Activated T-helper 1 cell treated with Interleukin-2 at 50 U/mL for 16 hours (primary cell): ENCODE measurements at regions not wholly inside any gene's neighbourhood (a gene's known extent, or its start where the extent isn't known, plus 50 kb on each side); places are given as distances from the start of the nearest gene placed in this dataset.

Experiments used
- DNase-seq: peaks from one replicate; pipeline ENCODE4 v3.0.0-alpha.2; 2020; ENCODE audit warnings: low read depth

DNA sequence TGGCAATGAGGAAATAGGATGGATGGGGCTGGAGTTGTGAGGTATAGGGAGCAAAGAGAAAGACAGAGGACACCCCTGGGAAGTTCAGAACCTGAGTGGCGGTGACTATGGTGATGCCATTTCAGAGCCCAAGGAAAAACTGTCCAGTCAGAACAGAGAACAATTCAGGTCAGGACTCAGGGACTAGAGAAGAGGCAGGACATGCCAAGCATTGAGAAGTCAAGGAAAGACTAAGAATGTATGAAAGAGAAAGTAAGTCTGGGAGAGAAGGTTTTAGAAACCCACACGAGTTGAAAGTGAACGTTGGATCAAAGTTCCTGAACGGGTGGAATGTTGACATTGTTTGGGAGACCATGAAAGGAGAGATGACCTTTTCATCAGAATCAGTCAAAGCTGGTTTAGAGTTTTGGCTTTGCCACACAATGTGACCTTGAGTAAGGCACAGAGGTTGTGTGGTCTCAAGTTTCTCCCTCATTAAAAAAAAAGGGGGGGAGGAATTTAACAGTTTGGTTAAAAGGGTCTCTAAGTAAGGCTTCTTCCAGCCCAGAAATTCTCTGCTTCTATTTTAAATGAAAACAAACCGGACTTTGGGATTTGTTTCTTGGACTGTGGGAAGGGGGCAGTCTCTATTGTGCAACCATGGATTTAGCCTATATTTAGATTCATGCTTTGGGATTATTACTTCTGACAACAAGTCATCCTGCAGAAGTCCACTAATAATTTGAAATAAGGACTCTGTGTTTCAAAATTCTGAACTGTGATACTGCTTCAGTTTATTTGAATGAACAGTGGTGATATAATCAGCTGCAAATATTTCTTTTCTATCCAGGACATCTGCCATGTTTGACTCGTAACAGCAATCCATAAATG, 315.9 kb upstream of the TBL1XR1 start:
- no peak for DNase-seq

DNA sequence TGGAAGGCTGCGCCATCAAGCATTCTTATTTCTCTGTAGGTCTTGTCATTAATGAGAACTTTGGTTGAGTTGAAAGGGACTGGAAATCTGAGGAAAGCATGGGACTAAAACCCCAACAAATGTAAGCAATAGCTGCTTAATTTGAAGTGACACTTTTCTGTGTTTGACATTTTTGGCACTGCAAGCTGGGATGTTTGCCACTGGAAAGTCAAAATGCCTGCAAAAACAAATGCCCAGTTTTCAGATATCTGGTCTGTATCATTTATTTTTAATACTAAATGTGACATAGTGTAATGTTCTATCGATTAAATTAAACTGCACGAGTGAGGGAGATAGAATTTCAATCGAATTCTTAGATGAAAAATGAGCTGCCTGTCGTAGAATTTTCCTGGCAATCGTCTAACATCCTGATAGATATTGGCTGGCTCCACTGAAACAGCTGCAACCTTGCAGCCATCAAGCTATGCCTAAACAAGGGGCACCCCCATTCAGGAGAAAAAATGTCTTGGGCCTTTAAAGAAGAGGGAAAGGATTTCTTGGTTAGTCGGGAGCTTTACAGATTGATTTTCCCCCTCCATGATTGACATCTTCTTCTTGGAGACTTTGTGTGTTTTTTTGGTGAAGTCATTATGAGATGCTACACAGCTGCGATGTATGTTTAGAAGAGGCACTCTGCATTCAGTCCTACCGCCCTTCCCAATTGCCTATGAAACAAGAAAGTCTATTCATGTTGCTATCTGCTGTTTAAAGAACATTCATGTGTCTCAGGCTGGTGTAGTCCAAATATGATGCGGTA, 316.7 kb upstream of the TBL1XR1 start:
- DNase-seq, result no peak

DNA sequence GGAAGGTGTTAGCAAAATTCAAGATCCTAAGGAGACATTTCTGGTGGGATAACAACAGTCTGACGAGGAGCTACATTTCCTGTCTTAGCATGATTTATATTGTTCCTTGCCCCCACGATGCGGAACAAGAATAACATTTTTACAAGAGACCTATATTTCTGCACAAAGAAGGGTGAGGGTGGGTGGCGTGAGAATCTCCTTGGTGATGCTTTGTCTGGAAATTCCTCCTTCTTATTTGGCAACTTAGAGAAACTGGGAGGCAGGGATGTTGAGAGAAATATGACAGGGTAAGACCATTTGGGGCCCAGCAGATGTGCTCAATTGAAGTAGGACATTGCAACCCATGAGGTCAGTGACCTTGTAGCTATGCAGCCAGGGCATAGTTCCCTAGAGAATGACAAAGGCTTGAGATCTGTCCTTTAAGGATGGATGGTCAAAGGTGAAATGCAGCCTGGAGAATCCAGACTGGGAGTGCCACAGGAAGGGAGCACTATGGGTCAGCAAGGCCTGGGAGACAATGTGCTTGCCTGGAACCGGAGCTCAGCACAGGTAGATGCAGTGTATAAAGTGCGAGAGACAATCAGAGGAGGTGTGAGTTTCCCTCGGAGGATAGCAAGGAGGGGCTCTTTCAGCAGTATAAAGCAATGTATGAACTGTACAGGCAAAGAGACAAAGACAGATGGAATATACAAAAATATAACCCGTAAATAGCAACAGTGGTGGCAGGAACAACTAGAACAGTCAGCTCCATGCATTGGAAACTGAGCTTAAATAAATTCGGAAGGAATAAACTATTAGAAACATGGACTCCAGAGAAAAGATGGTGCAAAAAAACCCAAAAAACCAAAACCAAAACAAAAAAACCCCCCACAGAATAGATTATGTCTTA, 317.6 kb upstream of the TBL1XR1 start:
- no peak for DNase-seq

DNA sequence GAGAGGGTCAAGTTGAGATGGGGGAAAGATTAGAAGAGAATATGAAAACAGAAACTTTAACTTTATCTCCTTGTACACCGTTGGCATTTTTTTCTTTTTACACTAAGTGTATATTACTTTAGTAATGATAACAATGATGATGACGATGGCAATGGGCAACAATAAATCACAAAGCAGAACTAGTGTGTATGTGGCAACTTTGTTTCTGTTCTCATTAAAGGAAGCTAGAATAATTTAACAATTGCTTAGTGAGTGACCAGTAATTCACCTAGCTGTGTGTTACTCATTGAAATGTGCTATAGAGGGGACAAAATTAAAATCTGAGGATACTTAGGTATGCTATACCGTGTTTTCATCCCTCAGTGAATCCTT, 318.5 kb upstream of the TBL1XR1 start:
- no peak for DNase-seq

DNA sequence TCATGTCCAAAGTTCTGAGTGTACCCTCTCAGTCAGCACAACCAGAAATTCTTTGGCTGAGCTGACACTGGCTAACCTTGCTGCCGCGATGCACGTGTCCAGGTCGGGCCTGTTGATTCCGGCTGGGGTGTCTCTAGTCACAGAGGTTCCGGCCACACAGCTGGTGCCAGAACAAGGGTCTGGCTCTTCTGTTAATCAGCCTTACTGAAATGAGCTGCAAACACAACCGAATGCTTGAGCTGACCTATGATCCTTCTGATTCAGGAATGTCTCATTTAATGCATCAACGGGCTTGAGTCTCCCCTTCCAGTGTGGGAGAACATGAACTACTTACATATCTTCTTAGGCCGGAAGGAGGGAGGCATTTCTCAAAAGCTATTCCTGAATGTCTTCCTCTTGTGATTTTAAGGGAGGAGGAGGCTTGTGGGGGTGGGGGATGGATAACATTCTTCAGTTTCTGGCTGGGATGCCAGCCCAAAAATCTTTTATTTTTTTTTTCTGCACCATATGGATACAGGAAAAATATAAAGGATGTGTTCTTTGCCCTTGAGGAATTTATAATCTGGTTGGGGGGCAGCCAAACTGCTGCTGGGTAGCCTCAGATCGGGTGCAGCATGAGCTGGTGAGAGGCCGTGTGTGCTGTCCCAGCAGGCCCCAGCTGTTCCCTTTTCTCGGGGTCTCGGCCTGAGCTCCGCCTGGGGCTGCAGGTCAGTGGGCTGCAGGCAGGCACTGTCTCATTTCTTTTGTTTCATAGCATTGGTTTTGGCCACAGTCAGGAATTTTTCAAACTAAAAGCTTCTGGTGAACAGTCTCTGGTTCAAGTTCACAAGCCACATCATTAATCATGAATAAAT, 319.1 kb upstream of the TBL1XR1 start:
- DNase-seq, result no peak

DNA sequence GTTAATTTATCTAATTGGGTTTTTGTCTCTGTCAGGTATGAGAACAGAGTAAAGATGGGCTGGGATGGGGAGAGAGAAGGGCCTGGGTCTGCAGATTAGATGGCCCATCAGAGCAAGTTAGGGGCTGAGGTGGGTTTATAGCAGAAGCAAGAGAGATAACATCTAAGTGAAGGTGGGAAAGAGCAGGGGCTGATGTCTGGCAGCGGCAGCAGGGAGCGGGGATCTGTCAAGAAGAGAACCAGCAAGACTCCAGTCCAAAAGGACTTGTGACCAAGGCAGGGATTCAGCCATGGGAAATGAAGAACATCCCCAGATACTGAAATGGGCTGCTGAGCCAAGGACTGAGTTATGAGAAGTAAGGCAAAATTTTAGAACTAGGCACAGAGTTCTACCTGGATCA, 320.6 kb upstream of the TBL1XR1 start:
- no peak for DNase-seq

DNA sequence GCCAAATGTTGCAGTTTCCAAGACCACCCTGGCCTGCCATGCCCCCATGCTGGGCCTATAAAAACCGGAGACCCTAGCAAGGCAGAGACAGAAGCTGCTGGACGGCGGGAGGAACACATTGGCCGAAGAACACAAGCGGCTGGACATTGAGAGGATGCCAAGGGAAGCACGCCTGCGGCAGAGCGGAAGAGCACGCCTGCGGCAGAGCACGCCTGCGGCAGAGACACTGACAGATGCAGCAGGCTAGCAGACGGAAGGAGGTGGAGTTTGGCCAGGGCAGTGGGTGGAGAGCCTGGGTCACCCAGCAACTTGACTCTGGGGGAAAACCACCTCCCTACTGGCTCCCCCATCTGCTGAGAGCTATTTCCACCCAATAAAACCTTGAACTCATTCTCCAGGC, 322.3 kb upstream of the TBL1XR1 start:
- no peak for DNase-seq

DNA sequence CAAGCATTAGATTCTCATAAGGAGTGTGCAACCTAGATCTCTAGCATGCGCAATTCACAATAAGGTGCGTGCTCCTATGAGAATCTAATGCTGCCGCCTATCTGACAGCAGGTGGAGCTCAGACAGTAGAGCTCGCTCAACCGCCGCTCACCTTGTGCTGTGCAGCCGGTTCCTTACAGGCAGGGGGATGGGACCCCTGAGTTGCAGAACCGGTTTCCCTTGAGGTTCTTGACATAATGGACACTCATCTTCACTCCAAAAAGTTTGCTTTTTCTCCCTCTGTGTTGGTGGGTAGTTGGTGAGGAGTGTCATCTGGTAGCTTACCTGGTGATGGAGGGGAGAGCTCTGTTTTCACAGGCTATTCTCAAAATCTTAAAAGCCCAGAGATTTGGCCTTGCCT, 324.0 kb upstream of the TBL1XR1 start:
- no peak for DNase-seq

DNA sequence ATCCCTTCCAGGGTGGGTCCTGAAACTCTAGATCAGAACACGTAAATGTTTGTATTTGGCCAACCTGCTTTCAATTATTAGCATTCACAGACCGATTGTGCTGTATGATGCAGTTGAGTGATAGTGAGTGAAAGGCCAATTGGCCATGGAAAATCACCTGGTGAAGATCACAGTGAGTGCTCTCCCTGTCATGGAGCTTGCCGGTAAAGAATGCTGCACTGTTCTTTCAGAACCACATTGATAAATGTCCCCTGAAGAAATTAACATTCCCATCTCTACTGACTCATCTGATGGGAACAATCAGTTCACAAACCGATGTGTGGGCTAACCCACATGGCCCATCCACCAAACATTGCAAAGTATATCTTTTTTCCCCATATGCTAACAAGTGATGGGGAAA, 324.8 kb upstream of the TBL1XR1 start:
- DNase-seq, result no peak

DNA sequence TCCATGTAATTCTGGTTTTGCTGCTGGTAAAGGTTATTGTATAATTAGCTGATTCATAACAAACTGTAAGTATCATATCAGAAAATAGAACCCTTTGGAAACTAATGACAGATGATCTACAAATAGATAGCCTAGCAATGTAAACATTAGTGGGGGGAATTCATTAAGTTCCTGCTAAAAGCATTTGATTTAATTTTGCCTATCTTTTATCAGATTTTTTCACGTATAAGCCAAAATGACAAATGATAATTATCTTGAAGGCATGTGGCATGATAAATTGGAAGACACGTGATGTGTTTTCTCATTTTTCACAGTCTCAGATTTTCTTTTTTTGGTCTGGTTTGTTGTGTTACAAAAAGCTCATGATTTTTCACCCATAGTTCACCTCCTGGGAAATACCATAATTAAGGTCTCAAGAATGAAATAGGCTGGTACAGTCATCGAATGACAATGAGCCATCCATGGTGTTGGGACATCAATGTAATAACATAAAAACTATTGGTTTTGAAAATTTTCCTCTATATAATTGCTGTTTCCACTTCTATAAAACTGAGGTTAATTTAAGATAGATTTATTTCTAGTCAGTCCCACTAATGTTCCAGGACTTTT, 325.9 kb upstream of the TBL1XR1 start:
- no peak for DNase-seq

DNA sequence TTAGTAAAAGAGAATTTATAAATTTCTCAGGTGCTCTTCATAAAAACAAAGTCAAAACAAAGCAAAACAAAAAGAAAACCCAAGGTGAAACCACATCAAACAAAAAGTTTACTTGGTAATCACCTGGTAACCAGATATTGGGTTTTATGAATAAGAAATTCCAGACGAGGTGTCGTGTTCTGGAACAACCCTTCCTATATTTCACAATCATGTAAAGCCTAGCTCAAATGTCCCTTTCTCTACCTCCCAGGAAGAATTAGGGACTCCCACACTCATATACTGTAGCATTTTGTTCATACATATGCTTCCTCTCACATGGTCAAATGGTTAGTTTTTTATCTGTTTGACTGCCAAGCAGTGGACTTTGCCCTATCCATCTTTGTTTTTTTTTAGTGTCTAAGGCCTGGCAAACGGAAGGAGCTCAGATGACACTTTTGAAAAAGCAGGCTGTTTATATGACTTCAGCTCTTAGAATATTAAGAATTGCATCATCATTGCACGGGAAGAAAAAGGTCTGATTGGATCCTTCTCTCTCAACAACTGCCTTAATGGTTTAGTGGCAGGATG, 326.7 kb upstream of the TBL1XR1 start:
- DNase-seq, result no peak

DNA sequence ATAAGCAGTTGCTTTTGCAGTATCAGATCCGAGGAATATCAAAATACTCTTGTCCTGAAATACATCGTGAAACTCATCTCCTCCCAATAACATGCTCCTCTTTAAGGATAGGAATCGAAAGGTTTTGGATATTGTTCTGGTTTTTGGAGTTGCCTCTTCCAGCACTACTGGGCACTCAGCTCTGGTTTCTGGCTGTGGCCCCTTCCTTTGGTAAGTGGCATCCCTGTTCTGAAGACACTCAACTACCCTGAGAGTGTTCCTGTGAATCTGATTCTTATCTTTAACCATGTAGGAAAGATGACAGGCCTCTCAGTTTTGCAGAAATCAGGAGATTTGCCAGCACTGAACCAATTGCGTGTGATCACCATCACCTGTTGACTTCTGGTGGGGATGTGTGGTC, 327.5 kb upstream of the TBL1XR1 start:
- DNase-seq, result no peak

DNA sequence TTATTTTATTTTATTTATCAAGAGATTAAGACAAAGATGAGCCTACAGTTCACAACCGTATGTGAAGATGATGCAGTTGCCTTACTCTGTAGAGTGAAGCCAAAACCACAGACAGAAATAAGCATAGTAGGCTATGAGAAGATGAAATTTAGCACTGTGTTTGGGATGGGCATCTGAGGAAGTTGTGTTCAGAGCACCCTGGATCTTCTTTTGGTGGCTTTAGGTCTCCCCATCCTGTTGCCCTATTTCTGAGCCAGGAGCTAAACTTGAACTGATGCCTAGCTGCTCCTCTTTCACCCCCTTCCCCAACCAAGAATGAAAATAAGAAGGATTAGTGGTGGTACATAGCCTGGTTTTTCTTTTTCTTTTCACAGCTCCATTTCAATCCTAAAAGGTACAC, 328.1 kb upstream of the TBL1XR1 start:
- DNase-seq, result no peak

DNA sequence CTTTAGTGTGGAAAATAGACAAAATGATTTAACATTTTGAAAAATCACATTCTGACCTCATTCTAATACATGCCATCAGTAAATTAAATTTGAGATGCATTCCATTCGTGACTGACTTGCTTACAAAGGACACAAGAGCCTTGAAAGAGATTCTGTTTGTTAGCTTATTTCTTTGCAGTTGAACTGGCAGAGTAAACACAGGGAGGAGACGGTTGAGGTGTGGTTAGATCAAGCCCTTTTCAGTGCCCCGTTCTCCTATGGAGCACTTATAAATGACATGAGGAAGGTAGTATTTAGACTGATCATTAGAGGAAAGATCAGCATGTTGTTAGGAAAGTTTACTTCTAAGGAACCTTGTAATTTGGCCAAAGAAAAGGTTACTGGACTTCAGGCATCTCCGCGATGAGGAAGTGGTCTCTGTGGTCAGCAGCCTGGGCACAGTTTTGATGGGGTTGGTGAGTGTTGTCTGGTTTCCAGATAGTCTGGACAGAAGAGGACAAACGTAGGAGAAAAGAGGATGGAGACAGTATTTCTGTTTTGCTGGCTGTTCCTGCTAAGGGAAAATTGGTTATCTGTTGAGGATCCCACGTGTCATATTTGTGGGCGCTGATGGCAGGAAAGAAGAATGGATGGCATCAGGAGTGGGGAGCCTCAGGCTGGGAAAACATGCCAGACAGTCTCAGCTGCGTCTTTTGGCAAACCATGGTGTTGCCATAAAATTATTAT, 328.9 kb upstream of the TBL1XR1 start:
- no peak for DNase-seq

DNA sequence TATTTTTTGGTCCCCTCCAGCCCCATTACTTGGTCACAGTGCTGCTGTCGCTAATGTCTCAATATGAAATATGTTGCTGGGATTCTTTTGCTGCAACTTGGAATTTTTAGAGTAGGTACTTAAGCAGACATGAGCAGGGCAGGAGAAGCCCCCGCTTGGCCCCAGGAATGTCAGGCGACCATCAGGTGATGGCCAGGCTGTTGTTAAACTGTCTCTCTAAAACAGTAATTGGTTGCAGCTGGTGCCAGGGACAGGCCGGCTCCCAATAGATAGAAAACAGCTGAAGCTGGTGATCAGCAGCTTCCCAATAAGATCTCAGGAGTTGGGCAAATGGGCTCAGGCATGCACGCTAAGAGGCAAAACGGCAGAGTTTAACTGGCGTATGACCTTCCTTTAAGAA, 329.9 kb upstream of the TBL1XR1 start:
- DNase-seq, result no peak

DNA sequence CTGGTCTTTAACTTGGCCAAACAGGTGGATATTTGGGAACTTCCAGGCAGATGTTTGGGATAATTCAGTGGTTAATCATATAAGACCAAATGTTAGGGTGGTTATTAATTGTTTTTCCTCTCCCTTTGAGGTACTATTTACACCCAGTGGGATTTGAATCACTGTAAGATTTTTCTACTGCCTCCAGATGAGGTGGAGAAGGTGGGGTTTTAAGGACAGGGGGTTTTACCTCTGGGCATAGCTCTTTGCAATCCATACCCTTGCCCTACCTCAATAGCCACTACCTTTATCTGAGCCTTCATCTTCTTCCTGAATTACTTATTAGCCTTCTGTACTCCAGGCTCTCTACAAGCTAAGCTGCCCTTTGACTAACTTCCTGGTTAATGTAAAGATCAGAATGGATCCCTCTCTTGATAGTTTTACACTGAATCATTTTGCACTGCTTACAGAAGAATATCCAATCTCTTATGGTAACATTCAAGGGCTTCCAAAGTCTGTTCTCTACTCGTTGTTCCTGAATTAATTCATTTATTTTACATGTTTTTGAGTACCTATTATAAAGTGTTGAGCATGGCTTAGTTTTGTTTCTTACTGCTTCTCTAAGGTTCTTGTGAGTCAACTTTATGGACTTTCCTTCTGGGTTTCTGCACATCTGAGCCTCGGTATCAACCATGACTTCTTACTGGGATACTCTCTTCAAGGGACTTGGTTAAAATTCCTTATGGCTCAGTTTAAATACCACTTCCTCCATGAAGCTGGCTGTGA, 331.2 kb upstream of the TBL1XR1 start:
- DNase-seq, result no peak

DNA sequence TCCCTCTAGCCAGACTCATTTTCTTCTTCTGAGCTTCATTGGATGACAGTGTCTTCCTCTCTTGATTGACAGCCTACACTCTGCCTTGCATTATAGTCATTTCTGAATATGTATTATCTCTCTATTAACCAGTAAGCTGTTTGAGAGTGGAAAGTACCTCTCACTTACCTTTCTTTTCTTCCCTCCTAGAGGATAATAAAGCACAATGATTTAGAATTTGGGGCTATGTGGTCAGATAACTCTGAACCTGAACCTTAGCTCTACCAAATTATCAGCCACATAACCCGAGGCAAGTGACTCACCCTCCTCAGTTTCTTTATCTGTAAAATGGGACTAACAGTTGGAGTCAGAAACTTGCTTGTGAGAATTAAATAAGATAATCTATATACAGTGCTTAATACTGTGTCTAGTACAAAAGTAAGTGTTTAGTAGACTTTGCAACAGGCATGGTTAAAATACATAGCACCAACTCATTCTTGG, 331.8 kb upstream of the TBL1XR1 start:
- no peak for DNase-seq

DNA sequence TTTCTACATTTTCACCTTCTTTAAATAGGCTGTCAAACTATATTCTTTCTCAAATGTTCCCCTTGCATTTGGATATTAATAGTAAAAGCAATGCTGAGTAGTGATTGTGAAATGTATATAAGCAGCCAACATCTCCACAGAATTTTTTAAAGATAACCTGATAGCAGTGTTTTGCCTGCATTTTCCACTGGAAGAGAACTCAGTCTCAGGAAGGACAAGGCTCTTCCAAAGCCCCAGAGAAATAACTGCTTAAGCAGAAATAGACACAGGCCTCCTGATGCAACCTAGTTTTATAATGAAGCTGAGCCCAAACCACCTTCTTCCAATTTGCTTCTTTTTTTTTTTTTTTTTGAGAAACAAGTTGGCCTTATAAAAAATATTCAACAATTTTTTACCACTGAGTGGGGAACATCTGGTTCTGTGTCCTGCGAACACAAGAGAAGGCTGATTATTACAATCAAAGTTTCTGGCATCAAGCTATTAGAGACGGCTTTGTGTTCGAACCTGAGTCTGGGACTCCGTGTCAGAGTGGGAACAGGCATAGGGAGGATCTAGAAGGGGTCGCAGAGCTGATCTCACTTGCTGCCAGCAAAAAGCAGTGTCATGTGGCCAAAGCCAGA, 332.5 kb upstream of the TBL1XR1 start:
- no peak for DNase-seq

DNA sequence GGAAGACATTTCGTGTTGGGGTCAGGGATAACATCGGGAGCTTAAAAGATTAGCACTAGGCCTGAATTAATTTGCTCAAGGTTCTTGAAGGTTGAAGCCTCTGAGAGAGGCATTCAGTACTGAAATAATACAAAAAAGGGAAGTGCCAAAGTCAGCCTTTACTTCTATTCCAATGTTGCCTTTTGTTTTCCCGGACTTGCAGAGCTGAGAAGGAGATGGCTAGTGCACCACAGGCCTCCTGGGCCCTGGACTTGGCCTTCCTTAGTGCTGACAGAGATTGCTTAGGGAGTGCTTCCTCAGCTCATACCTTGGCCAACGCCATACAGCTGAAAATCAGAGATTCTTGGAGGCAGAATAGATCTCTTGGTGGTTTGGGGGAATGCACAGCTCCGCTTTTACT, 333.6 kb upstream of the TBL1XR1 start:
- no peak for DNase-seq
